DMS53 (cell line): ENCODE measurements at regions not wholly inside any gene's neighbourhood (a gene's known extent, or its start where the extent isn't known, plus 50 kb on each side); places are given as distances from the start of the nearest gene placed in this dataset.

Source experiments
- DNase-seq: peaks from one replicate; lab custom pipeline; 2025; lab: John Stamatoyannopoulos, UW

- DNase-seq = no peak
Observed at GRCh38 chr6:19268117-19268516, 569.1 kb upstream of the ID4 start.

DNA sequence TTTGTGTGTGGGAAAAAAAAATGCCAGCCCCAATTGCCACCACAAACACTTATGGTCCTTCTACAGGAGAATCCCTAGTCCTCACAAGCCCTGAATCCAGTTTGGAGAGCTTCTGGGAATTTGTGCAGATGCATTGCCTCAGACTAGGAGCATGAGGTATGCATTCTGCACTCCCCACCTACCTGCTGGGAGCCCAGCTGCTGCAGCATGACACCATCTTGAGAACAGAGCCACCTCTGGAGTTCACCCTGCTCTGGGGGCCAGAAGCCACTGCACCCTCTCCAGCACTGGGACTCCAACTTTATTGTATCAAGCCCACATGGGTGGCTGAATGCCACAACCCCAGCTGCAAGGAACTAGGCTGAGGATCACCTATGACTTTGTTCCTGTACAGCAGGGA is 568.5 kb upstream of the ID4 start:
- no peak for DNase-seq

- no peak for DNase-seq
Observed at GRCh38 chr6:19269341-19269898, 567.8 kb upstream of the ID4 start.

DNA sequence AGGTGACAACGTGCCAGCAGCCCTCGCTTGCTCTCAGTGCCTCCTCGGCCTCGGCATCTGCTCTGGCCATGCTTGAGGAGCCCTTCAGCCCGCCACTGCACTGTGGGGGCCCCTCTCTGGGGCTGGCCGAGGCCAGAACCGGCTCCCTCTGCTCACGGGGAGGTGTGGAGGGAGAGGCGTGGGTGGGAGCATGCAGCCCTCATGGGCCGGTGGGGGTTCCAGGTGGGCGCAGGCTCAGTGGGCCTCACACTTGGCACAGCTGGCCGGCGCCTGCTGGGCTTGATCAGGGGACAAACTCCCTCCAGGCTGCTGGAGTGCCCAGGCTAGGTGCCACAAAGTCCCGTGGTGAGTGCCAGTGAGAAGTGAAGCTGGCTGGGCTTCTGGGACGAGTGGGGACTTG is 566.6 kb upstream of the ID4 start:
- DNase-seq = no peak

DNA sequence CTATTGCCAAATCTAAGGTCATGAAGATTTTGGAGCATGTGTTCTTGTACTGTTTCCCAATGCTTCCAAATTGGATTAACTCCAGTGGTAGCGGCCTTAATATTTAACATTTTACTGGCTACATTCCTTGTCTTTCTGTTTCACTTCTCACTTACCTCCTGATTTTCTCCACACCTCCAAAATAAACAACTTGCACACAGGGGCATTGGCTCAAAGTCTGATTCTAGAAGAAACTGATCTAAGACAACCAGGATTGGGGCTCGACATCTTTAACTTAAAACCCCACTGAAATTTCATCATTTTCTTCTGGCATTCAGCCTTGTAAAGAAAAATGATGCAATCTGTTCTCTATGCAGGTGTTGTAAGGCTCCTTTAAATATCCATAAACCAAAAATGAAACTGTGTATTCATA is 557.9 kb upstream of the ID4 start:
- no peak for DNase-seq

DNA sequence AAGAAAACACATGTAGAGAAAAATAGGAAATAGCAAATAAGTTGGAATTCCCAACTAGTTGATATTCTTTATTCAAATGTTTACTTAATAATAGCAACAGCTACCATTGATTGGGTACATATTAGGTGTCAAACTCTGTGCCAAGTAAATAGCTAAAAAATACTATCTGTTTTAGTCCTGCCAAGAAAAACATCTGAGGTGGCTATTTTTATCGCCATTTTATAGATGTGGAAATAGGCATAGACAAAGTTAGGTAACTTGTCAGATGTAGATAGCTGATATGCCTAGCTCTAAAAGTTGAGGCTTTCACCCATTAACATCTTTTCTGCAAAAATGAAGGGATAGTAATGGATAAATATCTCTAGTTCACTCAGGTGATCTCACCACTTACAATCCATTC is 549.2 kb upstream of the ID4 start:
- DNase-seq = no peak

DNA sequence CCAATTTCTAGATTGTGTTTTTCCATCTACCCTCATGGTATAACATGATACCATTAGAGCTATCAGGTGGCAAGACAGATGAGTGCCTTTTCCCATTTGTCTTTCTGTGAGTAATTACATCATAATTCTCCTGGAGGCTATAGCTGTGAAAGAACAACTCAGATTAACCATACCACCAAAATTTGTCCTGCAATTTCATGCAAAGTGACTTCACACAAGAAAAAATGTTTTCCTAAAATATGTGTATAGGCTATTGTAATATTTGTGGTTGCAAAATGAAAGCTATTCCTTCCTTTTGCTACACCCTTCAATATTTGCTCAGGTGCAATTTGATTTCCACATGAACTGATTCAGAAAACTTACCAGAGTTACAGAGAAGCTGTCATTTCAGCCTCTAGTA is 547.7 kb upstream of the ID4 start:
- DNase-seq = no peak

- peak; percentile 92 for DNase-seq
Observed at GRCh38 chr6:19297880-19298279, 539.3 kb upstream of the ID4 start.

DNA sequence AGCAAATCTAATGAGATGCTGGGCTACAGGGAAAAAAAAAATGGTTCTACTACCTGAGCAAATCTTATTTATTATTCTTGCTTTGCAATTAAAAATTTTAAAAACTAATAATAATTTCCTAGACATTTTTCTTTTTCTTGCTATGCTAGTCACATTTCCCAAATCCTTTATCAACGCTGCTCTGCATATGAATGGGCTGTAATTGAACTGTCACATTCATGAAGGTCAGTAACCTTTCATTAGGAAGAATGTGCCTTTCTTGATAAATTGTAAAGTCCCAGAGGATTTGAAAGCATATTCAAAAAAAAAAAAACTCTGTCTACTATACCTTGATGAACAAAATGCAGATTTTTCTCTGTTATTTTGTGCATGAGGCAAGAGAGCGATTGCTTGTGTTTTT is 538.7 kb upstream of the ID4 start:
- no peak for DNase-seq

GRCh38 chr6:19299129-19299528 is 538.0 kb upstream of the ID4 start:
- no peak for DNase-seq

- peak; percentile 15 for DNase-seq
Observed at GRCh38 chr6:19301980-19302379, 535.2 kb upstream of the ID4 start.

- DNase-seq = peak; percentile 55
Observed at GRCh38 chr6:19303383-19303782, 533.8 kb upstream of the ID4 start.

DNA sequence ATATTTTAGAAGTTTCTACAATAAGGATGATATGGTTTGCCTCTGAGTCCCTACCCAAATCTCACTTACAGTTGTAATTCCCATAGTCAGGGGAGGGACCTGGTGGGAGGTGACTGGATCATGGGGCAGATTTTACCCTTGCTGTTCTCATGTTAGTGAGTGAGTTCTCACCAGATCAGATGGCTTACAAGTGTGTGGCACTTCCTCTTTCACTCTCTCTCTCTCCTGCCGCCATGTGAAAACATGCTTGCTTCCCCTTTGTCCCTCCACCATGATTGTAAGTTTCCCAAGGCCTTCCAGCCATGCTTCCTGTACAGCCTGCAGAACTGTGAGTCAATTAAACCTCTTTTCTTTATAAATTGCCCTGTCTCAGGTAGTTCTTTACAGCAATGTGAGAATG is 527.5 kb upstream of the ID4 start:
- DNase-seq = no peak

DNA sequence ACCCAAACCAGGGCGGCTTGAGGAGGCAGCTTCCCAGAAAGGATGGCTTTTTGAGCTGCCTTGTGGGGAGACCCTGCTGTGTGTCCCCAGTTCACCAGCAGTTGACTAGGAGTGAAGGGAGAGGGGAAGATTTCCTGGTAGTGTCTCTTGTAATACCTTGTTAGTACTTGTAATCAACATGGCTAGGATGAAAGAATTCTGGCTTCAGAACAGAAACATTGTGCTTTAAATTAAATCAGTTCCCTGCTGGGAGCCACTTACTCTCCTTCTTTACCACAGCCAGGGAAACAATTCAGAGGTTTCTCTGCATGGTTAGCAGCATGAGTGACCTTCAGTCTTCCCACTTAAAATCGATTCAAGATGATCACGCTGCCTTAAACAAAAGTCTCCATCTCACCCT is 525.4 kb upstream of the ID4 start:
- no peak for DNase-seq

GRCh38 chr6:19312241-19312978 is 524.8 kb upstream of the ID4 start:
- DNase-seq = no peak

DNA sequence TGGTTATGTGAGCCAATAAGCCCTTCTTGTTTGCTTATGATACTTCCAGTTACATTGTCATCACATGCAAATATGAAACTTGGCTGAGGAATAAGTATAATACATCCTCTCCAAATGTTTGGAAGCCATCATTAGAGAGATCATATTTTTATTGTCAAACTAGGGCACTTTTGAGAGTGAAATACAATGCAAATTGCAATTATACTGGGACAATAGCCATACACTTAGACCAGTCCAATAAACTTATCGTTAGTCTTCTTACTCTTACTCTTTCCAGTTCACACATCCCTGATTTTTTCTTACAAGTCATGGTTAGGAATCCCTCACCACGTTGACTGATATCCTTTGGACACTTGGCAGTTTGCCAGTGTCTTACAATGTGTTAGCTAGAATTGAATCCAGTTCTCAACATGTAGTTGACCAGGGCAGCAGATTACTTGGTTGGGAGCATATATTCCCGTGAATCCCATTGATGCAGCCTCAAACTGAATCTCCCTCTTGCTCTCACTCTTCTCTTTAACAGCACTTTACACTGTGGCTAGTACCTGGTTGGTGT is 519.7 kb upstream of the ID4 start:
- DNase-seq = no peak

DNA sequence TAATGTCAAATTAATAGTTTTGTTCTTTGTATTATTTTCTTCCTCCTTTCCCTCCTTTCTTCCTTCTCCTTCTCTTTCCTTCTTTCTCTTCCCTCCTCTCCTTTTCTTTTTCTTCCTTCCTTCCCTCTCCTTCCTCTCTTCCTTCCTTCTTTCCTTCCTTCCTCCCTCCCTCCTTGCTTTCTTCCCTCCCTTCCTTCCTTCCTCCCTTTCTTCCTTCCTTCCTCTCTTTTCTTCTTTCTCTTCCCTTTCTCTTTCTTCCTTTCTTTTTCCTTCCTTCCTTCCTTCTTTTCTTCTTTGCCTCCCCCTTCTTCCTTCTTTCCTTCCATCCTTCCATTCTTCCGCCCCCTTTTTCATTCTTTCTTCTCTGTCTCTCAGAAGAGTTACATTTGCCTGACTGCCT is 518.2 kb upstream of the ID4 start:
- DNase-seq = no peak

- no peak for DNase-seq
Observed at GRCh38 chr6:19320111-19320581, 517.0 kb upstream of the ID4 start.

DNA sequence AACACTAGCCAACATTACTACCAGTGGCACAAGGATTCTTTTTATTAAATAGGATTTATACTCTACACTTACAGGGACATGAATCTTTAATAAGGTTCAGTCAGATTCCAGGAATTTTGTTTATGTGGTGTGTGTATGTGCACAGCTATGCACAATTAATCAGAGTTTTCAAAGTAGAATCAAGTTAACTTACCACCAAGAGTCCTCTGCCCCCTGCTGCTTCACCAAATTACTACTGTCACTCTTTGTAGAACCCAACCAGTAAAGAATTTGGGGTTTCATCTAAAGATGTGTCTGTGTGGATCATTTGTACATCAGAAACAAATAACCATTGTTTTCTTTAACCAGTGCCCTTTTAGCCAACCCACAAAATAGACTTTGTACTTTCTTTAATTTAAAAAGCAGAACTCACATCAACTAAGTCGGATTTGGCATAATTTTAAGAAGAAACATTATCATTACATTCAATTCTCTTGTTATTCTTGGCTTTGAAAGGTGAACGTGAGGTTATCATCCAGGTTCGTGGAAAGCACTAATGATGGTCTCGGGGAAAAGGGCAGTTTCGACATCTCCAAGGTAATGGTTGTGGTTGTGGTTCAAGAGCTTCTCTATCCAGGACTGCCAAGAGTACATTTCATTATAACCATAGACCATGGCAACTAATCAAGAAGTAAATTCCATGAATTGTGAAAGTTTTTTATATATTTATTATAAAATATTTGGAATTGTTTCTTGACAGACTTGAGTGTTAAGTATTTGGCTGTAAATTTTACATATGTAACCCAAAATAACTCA is 514.3 kb upstream of the ID4 start:
- DNase-seq = peak; percentile 5

GRCh38 chr6:19324376-19324775 is 512.8 kb upstream of the ID4 start:
- DNase-seq = no peak

DNA sequence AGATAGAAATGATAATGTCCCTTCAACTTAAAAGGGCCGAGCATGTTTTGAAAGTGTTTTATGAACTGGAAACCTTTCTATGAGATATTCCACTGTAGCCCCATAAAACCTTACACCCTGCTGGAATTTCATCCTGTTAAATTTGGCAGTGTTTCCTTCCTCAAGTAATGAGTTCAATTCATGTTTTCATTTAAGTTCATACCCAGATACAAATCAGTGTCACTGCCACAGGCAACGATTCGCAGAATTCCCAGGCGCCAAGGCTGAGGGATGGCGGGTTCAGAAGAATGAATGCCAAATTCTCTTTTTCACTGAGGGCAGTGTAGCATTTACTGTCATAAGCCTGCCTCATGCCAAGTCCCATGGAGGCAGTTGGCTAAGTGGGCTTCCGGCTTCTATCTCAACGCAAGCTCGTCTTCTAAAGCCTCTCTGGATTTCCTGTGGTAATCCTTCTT is 511.8 kb upstream of the ID4 start:
- no peak for DNase-seq

DNA sequence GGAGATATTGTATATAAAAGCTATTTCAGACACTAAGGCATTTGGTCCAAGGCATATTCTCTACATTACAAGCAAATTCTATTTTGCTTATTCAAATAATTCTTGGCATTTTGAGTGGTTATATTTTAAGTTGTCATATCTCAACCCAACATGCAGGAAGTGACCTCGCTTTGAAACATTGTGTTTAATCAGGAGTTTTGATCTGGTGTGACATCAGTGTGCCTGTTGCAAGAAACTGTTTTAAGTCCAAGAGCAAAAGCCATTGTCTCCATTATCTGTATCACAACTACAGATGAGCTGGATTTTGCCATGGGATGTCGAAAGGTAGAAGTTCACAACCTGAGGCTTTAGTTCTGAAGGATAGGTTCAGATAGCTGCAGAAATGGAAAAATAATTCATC is 509.9 kb upstream of the ID4 start:
- DNase-seq = no peak

GRCh38 chr6:19327661-19328060 is 509.5 kb upstream of the ID4 start:
- DNase-seq = no peak
